Globus pallidus (tissue), 1 donor: ENCODE measurements at regions not wholly inside any gene's neighbourhood (a gene's known extent, or its start where the extent isn't known, plus 50 kb on each side); places are given as distances from the start of the nearest gene placed in this dataset.

ENCODE experiments used
- DNase-seq: peaks from one replicate; pipeline ENCODE4 v3.0.0-alpha.2; 2015; ENCODE audit warnings: low spot score

DNA sequence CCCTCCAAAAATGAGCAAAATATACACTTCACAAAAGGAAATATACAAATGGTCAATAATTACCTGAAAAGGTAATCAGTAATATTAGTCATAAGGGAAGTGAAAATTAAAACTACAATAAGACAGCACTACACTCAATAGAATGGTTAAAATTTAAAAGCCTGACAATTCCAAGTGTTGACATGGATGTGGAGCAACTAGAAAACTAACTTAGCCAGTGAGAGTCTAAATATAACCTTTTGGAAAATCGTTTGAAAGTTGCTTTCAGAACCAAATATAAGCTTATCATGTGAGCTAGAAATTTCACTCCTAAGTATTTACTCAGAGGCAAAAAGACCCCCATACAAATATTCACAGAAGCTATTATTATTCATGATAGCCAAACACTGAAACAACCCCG, 105.1 kb upstream of the MVB12B start:
- no peak for DNase-seq

DNA sequence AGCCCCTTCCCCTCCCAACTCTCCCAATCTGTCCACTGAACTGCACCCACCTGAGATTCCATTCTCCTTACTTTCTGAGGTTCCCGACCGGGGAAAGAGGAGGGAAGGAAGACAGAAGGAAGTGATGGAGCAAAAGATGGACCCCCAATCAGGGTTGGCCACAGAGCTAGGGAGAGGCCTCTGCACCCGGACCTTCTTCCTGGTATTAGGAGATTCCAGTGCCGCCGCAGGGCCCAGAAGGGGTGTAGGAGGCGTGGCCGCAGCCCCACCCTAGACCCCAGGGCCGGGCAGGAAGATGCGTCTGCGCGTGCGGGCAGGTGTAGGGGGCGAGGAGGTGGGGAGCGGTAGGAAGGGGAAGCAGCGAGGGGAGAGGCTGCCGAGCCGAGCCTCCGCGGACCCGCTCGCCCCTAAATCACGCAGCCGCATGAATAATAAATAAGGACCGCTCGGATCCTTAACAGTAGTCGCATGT, 104.2 kb upstream of the MVB12B start:
- no peak for DNase-seq

DNA sequence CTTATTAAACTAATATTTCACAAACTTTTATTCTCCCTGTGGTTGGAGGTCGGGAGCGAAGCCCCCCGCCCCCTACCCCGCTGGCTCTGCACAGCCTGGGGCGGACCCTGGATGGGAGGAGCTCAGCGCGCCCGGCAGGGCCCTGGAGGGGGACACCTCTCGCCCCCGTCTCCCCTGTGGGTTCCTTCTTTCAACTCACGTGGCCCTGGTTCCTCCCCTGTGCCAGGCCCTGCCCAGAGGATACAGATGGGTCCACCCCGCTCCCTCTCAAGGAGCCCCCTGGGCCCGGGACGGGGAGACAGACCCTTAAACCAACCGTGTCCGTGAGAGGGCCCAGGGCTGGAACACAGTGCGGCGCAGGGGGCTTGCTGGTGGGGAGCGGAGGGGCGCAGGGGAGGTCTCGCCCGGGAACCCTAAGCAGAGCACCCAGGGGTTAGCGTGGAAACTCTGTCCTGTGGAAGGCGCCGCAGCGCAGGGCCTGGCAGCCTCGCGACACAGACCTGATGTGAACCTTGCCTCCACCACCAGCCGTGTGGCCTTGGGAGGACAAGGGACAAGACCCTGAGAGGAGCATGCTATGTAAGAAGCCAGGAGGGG, 103.7 kb upstream of the MVB12B start:
- no peak for DNase-seq

DNA sequence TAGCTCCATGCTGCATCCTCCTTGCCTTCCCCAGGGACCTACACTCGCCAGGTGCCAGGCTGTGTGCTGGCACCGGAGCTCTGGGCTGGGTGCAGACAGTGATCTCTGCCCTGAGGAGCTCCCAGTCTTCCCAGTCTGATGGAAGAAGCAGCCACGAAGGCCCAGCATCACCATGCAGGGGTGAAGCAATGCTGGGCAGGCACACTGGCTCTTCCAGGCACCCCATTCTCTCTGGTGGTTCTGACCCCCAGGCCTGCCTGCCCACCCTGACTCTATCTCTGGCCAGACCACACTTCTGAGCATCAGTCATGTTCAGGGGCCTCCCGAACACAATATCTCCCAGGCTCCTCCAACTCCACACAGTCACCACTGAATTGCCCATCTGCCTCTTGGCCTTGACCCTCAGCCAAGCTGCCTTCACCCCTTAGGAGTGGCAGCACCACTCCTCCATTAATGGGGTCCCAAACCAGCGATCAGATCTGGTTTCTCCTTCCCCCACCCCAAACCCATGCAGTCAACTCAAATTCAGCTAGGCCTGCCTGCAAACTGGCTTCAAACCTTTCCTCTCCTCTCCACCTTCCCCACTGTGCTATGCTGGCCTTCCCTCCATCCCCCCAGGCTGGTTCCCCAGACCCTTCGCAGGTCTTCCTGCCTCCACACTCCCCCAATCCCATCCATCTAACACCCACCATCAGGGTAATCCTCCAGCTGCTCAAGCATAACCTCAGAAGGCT, 102.7 kb upstream of the MVB12B start:
- no peak for DNase-seq

DNA sequence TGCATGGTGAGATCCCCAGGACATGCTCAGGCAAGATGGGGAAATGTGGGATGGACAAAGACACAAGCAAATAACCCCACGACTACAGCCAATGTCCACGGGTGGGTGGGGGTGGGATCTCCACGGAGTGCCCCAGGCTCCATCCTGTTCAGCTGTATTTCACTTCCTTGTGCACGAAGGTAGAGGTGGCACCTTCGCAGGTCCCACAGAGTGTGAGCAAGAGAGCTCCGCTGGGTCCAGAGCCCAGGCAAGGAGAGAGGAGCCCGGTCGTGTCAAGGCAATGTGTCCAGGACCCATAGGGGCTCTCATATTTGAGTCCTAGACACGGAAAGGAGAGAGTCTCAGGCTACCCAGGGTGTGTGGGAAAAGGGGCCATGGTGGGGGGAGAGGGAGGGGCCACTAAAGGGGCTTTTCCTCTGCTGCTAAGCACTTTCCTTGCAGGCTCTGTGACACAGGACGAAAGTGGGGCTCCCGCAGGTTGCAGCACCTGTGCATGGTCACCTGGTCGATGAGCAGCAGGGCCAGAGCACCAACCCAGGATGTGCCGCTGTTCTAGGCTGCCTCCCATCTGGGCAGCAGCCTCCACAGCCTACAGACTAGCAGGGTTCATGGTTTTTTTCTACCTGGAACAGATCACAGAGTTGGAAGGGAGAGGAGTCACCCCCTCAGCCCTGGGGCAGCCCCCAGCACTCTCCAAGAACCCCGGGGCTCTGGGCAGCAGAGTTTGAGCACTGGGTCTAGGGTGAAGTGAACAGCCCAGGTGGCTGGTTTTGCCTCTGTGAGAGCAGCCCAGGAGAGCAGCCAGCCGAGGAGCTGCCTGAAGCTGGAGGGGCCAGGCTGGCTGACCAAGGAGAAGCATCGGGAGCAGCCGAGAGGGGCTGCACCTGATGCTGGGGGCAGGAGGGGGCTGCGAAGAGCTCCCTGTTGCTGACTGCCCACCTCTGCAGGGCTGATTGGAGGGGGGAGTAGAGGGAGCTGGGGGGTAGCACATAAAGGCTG, 100.7 kb upstream of the MVB12B start:
- no peak for DNase-seq

DNA sequence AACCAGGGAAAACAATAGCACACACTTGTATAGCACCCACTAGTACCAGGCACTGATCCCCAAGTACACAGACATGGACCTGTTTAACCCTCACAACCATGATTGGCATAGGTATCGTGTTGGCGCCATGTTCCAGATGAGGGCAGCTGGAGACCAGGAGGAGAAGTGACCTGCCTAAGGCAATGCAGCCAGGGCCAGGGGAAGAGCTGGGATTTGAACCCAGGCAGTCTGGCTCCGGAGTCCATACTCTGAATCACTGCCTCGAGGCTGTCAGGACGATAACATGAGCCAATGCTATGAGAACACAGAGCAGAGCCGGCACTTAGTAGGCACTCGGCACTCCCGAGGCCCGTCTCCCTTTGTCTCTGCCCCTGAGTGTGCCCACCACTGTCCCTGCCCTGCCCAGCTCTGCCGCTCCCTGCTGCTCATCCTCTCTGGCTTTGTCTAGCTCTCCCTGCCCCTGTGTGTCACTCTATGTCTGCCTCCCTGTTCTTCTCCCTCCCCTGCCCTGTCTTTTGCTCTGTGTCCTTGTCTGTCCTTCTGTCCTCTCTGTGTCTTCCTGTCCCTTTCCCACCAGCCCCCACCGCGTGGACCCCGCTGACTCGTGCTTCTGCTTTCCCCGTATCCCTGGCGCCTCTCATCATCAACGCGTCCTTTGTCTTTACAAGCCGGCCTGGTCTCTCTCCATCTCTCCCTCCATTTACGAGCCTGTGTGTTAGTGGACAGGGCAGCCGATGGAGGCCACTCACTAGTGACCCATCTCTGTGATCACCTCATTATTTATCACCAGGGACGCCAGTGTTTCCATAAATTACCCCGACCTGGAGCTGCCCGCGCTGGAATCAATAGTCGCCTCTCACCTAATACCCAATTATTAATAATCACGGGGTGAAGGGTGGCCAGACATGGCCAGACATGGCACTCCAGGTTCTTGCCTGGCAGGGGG, 99.4 kb upstream of the MVB12B start:
- peak; percentile 34 for DNase-seq

DNA sequence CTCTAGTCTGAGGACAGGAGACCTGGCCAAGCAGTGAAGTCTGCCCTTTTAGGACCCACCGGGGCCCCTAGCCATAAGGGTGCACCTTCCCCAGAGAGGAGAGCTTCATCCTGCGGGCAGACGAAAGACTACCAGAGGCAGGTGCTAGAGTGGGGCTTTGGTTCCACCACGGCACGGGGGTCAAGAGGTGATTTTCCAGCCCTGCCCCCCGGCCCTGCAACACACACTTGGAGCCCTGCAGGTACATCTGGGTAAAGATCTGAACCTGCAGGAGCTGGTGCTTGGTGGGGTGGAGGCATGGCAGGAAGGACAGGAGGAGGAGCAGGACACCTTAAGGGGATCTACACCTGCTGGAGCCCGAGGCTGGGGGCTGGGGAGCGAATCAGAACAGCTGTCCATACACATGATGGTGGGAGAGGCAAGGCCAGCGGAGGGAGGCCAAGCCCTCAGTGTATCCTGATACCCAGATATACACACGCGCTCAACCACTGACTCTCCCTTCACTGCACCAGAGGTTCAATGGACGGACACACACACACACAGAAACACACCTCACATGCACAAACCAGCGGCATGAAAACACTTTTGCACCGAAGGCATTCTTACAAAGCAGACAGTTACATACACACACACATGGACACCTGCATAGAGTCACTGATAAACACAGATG, 98.4 kb upstream of the MVB12B start:
- no peak for DNase-seq

DNA sequence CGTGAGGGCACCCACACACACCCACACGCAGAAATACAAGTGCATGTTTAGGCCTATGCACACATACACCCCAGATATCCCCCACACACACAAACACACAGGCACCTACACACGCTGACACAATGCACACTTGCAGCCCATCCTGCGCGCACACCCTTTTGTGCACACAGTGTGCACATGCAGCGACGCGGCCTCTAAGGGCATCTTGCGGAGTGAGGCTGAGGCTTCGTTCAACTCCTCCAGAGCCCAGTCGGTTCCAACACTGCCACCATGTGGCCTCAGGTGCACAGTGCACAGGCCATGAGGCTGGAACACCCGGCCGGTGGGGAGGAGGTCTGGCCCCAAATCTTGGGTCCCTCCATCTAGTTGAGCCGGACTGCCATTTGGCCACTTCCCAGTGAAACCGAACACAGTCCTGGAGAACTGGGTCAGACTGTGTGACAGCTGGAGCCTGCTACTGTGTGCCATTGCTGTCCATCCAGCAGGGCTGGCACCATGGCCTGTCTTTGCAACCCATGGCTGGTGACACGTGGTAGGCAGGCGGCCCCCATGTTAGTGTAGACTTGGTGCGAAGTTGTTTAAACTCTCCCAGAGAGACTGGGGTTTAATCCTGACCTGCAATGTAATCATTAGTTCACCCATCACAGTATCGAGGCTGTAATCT, 97.7 kb upstream of the MVB12B start:
- DNase-seq: peak; percentile 75

DNA sequence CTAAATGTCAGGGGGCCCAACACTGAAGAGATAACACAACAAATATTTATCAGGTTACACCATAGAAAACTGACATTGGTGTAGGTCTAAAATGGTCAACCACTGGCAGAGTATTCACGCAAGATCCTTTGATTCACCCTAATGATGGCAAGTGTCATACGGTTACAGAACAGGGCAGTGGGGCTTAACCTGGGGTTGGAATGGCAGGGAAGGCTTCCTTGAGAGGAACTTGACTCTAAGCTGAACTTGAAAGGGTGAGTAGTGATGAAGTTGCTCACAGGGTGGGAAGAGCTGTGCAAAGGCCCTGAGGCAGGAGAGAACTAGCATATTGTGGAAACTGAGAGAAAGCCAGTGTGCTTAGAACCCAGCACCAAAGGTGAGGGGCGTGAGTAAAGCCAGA, 97.1 kb upstream of the MVB12B start:
- DNase-seq: no peak

DNA sequence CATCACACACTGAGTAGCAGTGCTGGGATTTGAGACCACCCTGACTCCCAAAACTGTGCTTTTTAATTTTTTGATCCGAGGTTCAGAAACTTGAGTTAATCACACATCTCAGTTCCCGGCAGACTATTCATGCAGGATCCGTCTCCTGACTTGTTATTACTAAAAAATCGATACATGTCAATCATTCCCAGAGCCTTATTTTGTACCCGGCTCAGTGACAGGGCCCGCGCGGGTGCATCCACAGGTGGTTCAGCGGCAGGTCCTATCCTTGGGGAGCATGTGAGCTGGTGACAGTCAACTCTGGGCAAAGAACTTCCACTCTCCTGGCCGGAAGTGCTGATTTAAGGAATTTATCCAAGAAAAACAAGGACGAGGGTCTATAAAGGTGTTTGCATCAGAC, 95.9 kb upstream of the MVB12B start:
- DNase-seq: no peak

DNA sequence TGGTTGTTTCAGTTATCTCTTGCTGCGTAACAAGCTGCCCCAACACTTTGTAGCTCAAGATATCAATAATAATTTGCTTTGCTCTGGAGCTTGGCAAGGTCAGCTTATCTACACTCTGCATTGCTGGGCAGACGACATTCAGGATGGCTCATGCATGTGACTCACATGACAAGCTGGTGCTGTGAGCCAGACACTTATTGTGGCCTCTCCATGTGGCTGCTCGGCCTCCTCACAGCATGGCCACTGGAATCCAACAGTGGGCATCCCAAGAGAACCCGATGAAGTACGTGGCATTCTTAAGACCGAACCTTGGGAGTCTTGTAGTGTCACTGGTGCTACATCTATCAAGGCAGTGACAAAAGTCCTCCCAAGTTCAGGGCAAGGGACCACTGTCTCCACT, 94.2 kb upstream of the MVB12B start:
- DNase-seq: no peak

DNA sequence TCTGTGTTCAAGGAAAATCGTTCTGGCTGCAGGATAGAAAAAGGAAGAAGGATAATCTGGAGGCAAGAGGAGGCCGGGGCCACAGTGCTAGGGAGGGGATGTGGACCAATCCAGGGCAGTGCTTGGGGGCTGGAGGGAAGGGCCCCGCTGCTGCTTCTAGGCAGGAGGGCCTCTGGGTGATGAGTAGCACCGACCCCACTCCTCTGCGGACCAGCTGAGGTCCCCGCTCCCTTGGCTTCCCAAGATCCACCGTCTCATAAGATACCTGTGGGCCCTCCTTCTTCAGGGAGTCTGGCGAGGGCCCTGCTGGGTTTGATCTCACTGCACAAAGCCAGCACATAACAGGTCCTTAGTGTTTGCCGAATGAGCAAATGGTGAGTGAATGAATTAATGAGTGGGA, 93.5 kb upstream of the MVB12B start:
- no peak for DNase-seq

DNA sequence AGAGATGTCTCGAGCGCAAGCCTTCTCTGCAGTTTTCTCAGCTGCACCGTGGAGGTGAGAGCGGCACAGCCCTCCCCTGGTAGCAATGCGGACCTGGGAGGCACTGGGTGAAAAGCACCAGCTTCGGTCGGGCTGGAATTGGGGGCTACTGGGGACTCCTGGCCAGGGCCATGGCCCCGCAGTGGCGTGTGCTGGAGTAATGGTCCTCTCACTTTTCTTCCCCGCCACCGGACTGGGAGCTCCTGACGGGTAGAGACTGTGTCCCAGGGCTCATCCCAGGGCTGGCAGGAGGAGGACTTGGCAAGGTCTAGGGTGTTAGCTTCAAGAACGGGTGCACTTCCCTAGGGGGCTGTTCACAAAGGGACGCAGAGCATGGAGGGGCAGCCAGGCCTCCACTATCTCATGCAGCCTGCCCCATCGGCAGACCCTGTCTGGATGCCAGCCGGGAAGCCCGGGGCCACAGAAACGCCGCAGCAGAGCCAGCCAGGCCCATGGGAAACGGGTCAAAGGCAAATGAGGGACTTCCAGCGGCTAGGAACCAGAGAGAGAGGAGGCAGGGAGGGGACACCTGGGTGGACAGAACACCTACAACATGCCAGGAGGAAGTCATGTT, 92.6 kb upstream of the MVB12B start:
- no peak for DNase-seq

DNA sequence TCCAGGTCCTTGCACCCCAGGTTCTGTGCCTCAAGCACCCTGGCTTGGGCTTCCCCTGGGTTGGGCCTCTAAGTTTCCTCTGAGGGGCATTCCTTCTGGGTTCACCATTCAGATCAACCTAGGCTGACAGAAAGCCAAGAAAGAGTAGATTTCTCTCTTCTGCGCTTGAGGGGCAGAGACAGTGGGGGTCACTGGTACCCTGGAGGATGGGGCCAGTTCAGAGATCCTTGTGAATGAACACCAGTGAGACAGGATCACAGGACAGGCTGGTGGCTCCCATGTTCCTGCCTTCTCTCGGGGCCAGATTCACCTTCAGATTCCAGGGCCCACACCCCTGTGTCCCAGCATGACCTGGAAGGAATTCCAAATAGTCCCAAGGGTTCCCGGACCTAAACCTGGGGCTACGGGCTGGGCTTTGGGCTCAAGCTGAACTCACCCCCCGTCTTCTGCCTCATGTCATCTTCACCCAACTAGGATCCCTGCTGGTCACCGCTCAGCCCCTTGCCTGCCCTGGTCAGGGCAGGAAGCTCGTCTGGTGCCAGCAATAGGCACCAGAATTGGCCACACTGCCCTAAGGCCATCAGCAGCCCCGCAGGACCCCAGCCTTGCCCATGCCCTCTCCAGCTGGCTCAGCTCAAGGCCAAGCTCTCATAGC, 91.8 kb upstream of the MVB12B start:
- DNase-seq: no peak

DNA sequence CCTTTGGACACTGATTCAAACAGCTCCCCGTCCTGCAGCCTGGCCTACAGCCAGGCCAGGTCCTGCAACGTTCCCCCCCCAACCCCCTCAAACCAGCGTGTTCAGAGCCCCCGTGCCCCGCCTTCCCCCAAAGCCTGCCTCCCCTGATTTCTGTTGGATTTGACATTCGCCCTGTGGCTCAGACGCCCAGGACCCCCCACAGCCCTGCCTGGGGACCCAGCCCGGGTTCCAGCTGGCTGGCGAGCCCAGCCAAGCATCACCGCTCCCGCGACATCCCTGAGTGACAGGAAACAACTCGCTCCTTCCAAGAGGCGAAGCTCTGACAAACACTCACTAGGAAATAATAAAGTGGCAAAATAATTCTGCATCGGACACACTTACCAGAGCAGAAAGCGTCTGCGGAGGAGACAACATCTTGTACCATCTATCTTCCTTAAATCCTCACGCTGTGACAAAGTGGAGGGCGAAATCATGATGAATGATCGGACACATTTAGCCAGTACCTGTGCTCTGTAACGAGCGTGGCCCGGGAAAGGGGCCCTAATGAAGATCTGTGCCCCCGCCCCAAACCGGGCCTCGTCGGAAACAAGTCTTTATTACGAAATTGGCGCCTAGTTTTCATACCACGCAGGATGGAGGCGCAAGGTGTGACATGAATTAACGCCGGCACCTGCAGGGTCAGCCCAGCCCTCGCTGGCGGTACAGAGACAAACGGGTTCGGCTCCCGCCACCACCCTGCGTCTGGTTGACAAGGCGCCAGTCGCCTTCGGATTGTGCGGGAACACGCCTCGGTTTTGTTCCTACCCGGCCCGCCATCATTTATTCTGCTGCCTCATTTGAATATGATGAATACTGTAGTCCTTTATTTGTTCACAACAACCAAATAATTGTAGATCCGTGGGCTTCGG, 91.0 kb upstream of the MVB12B start:
- DNase-seq: no peak

DNA sequence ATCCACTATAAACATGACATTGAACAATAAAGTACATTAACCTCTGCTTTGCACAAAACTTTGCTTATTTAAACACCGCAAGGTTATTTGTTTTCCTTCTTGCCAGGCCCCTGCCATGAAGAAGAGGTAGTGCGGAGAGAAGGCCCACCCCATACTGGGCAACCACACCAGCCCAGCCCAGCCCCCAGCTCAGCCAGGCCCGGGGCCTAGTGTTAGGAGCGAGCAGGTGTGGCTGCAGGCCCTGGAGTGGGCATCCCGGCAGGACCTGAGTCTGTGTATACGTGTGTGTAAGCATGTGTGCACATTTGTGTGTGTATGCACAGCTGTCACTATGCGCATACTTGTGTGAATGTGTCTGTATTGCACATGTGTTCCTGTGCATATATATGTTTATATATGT, 90.4 kb upstream of the MVB12B start:
- DNase-seq: no peak

DNA sequence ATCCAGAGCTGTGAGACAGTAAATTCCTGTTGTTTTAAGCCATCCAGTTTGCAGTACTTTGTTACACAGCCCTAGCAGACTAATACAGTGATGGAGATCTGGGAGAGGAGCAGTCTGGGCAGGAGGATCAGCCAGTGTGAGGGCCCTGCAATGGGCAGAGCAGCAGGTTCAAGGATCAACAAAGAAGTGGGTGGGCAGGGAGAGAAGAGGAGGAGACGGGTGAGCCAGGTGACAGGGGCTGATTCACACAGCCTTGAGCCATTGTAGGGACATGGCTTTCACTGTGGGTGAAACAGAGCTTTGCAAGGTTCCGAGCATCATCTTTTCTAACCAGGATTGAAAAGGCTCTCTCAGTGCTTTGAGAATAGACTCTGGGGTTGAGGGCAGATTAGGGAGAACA, 88.2 kb upstream of the MVB12B start:
- no peak for DNase-seq

DNA sequence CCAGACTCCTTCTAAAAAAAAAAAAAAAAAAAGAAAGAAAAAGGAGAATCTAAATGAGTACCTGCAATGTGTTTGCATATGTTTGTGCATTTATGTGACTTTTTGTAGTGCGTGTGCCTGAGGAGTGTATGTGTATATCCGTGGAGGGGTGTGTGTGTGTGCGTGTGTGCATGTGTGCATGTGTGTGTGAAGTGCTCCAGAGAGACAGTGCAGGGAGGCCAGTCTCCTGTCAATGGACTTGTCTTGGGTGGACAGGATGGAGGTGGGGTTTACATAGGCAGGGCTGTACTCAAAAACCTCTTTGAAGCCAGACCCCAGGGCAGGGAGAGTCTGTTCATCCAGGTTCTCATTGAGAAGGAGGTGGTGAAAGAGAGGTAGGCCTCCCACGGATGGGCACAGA, 87.1 kb upstream of the MVB12B start:
- no peak for DNase-seq
